ENCODE measurements at regions not wholly inside any gene's neighbourhood (a gene's known extent, or its start where the extent isn't known, plus 50 kb on each side); places are given as distances from the start of the nearest gene placed in this dataset.

- no peak for DNase-seq (ENCODE audit: low spot score)
- no peak for FAIRE-seq
Measured at GRCh38 chr21:38556390-38556789, 58.1 kb upstream of the ERG start.

GRCh38 chr21:38561205-38561604 is 62.9 kb upstream of the ERG start:
- FAIRE-seq (no peak), DNase-seq (ENCODE audit: low spot score) (no peak)

GRCh38 chr21:38561613-38562581 is 63.6 kb upstream of the ERG start:
- no peak for FAIRE-seq
- DNase-seq (ENCODE audit: low spot score): no peak

DNA sequence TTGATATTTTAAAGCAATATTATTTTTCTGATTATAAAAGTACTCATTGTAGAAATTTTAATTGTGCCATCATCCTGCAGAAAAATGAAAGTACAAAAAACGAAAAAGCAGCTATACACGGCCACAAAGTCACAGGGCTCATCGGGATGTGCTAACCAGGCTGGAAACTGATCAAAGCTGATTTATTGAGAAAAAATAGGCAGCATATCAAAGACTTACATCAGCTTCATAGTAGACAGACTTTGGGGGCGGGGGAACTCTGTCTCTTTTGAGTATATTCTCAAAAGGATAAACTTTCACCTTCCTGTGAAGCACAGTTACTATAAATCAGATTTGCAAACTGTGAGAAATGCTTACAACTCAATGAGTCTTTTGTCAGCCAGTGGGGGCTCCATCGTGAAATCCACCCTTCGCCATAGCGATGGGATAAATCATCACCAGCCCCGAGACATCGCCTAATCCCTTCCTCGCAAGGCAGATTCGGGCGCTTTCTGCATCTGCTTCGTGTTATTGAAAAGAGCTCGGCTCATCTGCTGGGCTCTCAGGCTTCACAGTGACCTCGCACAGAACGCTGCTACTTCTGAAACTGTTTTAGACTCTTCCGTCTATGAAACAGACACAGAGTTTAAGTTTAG is 69.2 kb upstream of the ERG start:
- no peak for DNase-seq (ENCODE audit: low spot score)

GRCh38 chr21:38567970-38568360 is 69.7 kb upstream of the ERG start:
- DNase-seq (ENCODE audit: low spot score): no peak
- no peak for FAIRE-seq

More for the DNA sequence above, 69.2 kb upstream of the ERG start:
- no peak for FAIRE-seq

GRCh38 chr21:38569733-38570132 is 71.5 kb upstream of the ERG start:
- DNase-seq (ENCODE audit: low spot score): no peak
- FAIRE-seq: no peak

- FAIRE-seq: no peak
Measured at GRCh38 chr21:38570596-38570995, 72.3 kb upstream of the ERG start.

GRCh38 chr21:38574895-38575575 is 76.8 kb upstream of the ERG start:
- DNase-seq (ENCODE audit: low spot score): no peak
- FAIRE-seq: no peak

More at GRCh38 chr21:38570596-38570995, 72.3 kb upstream of the ERG start:
- DNase-seq (ENCODE audit: low spot score): no peak

- DNase-seq (ENCODE audit: low spot score) (no peak), FAIRE-seq (no peak)
Measured at GRCh38 chr21:38577887-38578286, 79.6 kb upstream of the ERG start.

DNA sequence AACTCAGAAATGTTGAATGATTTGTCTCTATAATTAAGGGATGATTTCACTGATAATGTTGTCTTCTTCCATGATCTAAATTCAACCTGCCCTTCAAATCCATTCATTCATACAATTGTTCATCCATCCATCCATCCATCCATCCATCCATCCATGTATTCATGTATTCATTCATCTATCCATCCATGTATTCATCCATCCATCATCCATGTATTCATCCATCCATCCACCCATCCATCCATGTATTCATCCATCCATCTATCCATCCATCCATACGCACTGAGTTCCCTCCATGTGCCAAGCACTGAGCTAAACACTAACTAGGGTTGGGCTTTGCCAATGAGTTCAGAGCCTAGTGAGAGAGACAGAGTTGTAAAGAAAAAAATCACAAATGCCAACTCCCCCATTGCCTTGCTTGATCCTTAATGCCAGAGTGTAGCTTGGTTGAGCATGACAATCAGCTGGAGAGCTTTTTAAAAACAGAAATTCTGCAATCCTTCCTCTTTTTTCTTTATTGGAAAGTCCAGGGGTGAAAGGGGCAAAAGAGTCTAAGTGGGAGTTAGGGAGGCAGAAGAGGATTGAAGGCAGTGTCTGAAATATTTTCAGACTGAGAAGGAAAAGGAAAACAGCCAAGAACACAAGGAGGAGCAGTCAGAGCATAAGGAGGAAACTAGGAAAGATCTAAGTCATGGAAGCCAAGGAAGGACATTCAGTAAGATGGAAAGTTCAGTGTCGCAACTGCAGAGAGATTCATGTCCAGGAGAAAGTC is 92.4 kb upstream of the ERG start:
- FAIRE-seq: no peak
- DNase-seq (ENCODE audit: low spot score): no peak

GRCh38 chr21:38591218-38591537 is 92.9 kb upstream of the ERG start:
- no peak for FAIRE-seq
- no peak for DNase-seq (ENCODE audit: low spot score)

DNA sequence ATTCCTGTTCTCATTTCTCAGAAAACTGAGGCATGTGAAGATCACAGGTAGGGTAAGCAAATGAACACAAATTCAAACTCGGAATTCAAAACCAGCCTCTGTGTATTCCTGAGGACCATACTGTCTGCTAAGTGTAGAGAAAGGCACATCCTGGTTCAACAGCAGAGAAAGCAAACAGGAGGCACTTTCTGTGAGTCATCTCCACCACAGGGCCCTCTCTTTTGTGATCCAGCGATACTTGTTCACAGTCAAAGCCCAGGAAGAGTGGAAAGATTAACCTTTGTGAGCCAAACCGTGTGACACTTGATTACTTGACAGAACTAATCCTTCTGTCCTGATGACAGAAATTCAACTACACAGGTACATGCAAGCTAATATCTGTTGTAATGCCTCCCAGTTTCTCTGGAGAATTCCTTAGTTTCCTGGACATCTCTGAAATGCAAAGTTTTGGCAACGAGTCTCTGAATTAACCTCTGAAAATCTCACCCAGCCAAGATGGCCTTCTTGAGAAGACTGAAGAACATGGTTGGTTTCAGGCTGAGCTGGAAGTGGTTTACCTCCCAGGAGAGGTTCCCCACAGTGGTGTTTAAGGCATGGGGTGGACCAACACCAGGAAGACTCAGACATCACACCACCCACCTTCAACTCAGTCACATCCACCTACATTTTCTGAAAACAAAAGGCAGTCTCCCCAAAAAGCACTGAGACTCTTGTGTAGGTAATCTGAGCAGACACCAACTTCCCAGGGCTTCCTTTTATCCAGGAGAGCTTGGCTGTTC is 98.2 kb upstream of the ERG start:
- no peak for DNase-seq (ENCODE audit: low spot score)
- FAIRE-seq: no peak

- DNase-seq (ENCODE audit: low spot score): no peak
- FAIRE-seq: no peak
Measured at GRCh38 chr21:38597421-38597820, 99.1 kb upstream of the ERG start.

- FAIRE-seq: no peak
- DNase-seq (ENCODE audit: low spot score): no peak
Measured at GRCh38 chr21:38598413-38598812, 100.1 kb upstream of the ERG start.

DNA sequence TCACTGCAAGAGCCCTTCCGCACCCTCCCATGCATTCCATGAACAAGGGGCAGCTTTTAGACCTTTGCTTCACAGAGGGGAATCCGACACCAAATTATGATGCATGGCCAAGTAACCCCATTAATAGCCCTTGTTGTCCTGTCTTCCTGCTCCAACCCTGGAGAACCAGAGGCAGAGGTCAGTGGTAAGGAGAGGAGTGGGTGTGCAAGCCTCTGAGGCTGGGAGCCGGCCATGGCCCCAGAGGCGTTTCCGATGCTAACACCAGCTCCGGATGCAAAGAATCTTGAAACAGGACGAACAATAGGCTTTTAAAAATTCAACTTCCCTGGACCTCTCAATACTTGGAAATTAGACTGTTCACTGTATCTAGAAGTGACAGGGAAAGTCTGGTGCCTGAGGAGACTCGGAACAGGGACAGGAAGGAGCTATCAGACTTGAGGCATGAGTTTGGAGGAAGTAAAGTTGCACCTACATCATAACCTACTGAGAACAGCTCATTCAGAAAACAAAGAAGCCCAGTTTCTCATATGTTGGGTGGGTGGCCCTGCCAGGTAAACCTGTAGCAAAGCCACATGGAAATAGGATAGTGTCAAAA is 101.2 kb upstream of the ERG start:
- FAIRE-seq: no peak
- no peak for DNase-seq (ENCODE audit: low spot score)

DNA sequence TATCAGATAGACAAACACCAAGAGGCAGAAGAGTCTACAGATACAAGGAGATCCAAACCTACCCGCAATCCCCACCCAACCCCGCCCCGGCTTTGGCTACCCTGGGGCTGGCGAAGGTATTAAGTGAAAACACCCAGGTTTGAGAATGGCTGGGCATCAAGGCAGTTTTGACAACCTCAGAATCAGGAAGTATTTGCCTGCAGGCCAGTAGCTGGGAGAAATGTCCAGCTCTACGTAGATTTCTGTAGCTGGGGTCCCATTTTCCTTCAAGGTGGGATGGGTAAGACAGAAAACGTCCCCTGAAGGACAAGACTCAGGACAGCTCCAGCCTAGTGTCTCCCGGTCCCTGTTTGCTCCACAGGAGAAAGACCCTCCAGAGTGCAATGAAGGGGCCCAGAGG is 101.8 kb upstream of the ERG start:
- FAIRE-seq: no peak
- no peak for DNase-seq (ENCODE audit: low spot score)

- no peak for FAIRE-seq
- no peak for DNase-seq (ENCODE audit: low spot score)
Measured at GRCh38 chr21:38605236-38605635, 107.0 kb upstream of the ERG start.

DNA sequence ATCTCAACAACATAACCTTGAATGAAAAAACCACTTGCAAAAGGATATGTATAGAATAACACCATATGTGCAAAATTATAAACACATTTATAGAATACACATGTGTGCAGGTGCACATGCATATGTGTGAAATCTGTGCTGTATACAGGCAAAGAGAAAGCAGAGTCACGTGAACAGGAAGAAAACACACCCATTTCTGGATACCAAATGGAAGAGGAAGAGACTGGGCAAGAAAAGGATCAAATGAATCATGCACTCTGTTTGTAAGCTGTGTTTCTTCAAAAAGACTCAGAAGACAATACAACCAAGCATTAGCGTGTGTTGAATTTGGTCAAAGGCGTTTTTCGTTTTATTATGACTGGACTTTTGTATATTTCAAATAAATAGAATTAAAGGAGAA is 111.3 kb upstream of the ERG start:
- FAIRE-seq (no peak), DNase-seq (ENCODE audit: low spot score) (no peak)

- FAIRE-seq (no peak), DNase-seq (ENCODE audit: low spot score) (no peak)
Measured at GRCh38 chr21:38610623-38611251, 112.5 kb upstream of the ERG start.

DNA sequence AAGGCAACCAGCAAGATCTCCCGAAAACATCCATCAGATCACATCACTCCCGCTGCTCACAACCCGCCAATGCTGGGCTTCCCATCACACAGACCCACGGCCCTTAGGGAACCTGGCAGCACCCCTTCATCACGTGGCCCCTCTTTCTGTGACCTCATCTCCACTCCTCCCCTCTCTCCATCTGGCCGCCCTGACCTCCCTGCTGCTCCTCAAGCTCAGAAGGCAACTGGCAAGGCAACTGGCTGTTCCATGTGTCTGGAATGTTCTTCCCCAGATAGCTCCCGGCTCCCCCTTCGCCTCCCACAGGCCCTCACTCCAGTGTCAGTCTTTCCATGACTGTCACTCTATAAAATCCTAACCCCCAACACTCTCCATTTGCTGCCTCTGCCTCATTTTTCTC is 113.0 kb upstream of the ERG start:
- DNase-seq (ENCODE audit: low spot score) (no peak), FAIRE-seq (no peak)
